ENCODE measurements at regions not wholly inside any gene's neighbourhood (a gene's known extent, or its start where the extent isn't known, plus 50 kb on each side); places are given as distances from the start of the nearest gene placed in this dataset.

DNA sequence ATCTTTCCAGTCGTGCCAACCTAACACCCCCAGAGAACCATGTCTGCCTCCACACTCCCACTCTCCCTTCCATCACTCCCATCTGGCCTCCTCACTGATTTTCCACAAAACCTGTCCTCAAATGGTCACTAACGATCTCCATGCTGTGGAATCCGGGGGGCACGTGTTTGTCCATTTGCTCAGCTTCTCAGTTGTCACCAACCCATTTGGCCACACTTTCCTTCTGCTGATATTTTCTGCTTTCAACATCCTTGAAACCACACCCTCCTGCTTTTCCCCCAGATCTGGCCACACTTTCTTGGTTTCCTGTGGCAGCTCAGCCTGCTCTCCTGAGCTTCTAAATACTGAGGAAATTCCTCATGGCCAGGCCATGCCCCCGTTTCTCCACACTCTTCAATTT lies 257.2 kb upstream of the NSMCE3 start:
- TF ChIP-seq ZNF274 (IDR thresholded peaks at IDR 0.05; ENCODE audit: borderline replicate concordance, extremely low read depth, low read length): no peak
- TF ChIP-seq, protein P1, sequence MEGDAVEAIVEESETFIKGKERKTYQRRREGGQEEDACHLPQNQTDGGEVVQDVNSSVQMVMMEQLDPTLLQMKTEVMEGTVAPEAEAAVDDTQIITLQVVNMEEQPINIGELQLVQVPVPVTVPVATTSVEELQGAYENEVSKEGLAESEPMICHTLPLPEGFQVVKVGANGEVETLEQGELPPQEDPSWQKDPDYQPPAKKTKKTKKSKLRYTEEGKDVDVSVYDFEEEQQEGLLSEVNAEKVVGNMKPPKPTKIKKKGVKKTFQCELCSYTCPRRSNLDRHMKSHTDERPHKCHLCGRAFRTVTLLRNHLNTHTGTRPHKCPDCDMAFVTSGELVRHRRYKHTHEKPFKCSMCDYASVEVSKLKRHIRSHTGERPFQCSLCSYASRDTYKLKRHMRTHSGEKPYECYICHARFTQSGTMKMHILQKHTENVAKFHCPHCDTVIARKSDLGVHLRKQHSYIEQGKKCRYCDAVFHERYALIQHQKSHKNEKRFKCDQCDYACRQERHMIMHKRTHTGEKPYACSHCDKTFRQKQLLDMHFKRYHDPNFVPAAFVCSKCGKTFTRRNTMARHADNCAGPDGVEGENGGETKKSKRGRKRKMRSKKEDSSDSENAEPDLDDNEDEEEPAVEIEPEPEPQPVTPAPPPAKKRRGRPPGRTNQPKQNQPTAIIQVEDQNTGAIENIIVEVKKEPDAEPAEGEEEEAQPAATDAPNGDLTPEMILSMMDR (IDR thresholded peaks at IDR 0.05; ENCODE audit: control extremely low read depth in 1 of 3, insufficient read depth in 1 of 3, low read depth in 1 of 3, low read length in 3 of 3): no peak
- TF ChIP-seq EZH2 (IDR thresholded peaks at IDR 0.05; ENCODE audit: low read depth, low read length, severe bottlenecking): no peak
- no peak for TF ChIP-seq POLR2A (IDR thresholded peaks at IDR 0.05; ENCODE audit: control extremely low read depth in 1 of 2, low read depth in 2 of 2, low read length in 2 of 2)
- TF ChIP-seq TCF12 (IDR thresholded peaks at IDR 0.05; ENCODE audit: low read depth, low read length): no peak
- TF ChIP-seq, protein P2, sequence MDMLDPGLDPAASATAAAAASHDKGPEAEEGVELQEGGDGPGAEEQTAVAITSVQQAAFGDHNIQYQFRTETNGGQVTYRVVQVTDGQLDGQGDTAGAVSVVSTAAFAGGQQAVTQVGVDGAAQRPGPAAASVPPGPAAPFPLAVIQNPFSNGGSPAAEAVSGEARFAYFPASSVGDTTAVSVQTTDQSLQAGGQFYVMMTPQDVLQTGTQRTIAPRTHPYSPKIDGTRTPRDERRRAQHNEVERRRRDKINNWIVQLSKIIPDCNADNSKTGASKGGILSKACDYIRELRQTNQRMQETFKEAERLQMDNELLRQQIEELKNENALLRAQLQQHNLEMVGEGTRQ (IDR thresholded peaks at IDR 0.05; ENCODE audit: low read length): no peak
- TF ChIP-seq ASH2L (IDR thresholded peaks at IDR 0.05; ENCODE audit: low read length): no peak
- TF ChIP-seq POLR2AphosphoS5 (IDR thresholded peaks at IDR 0.05; ENCODE audit: low read depth, low read length): no peak
- no peak for TF ChIP-seq TEAD4 (IDR thresholded peaks at IDR 0.05; ENCODE audit: low read depth, low read length)
- TF ChIP-seq PHF8 (conservative IDR thresholded peaks at IDR 0.05; ENCODE audit: low read depth, low read length): no peak

All from H1 (cell line).